ENCODE measurements at regions not wholly inside any gene's neighbourhood (a gene's known extent, or its start where the extent isn't known, plus 50 kb on each side); places are given as distances from the start of the nearest gene placed in this dataset.

DNA sequence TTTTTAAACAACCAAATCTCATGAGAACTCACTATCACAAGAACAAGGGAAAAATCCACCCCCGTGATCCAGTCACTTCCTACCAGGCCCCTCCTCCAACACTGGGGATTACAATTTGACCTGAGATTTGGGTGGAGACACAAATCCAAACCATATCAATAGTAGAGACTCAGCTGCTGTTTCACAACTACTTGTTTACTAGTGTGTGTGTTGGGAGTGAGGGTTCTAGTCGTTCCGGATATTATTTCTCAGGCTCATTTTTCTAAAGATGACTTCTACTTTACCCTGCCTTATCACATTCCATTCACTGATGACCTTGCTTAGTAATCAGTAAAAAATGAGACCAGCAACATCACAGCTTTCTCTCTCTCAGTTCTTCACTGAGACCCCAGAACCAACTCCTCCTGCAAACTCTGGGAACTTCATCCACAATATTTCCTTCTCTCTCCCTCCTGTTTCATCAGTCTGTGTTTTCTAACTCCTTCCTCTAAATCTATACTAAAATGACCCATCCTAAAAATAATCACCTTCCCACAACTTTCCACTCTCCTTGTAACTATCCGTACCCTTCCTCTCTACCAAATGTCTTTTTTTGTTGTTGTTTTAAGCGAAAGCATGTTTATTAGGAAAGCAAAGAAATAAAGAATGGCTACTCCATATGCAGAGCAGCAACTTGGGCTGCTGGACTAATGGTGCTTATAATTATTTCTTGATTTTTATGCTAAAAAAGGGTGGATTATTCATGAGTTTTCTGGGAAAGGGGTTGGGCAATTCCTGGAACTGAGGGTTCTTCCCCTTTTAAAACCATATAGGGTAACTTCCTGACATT, 121.5 kb upstream of the SPRY4 start:
- TF ChIP-seq KMT2A (CRISPR knock-in tag; IDR thresholded peaks at IDR 0.05), result no peak
- TF ChIP-seq ZNF549 (CRISPR knock-in tag; IDR thresholded peaks at IDR 0.05), result no peak
- TF ChIP-seq, protein P1, sequence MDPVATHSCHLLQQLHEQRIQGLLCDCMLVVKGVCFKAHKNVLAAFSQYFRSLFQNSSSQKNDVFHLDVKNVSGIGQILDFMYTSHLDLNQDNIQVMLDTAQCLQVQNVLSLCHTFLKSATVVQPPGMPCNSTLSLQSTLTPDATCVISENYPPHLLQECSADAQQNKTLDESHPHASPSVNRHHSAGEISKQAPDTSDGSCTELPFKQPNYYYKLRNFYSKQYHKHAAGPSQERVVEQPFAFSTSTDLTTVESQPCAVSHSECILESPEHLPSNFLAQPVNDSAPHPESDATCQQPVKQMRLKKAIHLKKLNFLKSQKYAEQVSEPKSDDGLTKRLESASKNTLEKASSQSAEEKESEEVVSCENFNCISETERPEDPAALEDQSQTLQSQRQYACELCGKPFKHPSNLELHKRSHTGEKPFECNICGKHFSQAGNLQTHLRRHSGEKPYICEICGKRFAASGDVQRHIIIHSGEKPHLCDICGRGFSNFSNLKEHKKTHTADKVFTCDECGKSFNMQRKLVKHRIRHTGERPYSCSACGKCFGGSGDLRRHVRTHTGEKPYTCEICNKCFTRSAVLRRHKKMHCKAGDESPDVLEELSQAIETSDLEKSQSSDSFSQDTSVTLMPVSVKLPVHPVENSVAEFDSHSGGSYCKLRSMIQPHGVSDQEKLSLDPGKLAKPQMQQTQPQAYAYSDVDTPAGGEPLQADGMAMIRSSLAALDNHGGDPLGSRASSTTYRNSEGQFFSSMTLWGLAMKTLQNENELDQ (CRISPR knock-in tag; IDR thresholded peaks at IDR 0.05; ENCODE audit: borderline replicate concordance), result no peak
- TF ChIP-seq NCOA2 (CRISPR knock-in tag; IDR thresholded peaks at IDR 0.05), result no peak
- no peak for TF ChIP-seq JUND (CRISPR knock-in tag; IDR thresholded peaks at IDR 0.05)
- TF ChIP-seq, protein P2, sequence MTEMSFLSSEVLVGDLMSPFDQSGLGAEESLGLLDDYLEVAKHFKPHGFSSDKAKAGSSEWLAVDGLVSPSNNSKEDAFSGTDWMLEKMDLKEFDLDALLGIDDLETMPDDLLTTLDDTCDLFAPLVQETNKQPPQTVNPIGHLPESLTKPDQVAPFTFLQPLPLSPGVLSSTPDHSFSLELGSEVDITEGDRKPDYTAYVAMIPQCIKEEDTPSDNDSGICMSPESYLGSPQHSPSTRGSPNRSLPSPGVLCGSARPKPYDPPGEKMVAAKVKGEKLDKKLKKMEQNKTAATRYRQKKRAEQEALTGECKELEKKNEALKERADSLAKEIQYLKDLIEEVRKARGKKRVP (CRISPR knock-in tag; IDR thresholded peaks at IDR 0.05), result no peak
- TF ChIP-seq ZNF274 (CRISPR knock-in tag; IDR thresholded peaks at IDR 0.05), result no peak
- TF ChIP-seq, protein P3, sequence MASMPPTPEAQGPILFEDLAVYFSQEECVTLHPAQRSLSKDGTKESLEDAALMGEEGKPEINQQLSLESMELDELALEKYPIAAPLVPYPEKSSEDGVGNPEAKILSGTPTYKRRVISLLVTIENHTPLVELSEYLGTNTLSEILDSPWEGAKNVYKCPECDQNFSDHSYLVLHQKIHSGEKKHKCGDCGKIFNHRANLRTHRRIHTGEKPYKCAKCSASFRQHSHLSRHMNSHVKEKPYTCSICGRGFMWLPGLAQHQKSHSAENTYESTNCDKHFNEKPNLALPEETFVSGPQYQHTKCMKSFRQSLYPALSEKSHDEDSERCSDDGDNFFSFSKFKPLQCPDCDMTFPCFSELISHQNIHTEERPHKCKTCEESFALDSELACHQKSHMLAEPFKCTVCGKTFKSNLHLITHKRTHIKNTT (CRISPR knock-in tag; IDR thresholded peaks at IDR 0.05), result no peak
- TF ChIP-seq, protein P4, sequence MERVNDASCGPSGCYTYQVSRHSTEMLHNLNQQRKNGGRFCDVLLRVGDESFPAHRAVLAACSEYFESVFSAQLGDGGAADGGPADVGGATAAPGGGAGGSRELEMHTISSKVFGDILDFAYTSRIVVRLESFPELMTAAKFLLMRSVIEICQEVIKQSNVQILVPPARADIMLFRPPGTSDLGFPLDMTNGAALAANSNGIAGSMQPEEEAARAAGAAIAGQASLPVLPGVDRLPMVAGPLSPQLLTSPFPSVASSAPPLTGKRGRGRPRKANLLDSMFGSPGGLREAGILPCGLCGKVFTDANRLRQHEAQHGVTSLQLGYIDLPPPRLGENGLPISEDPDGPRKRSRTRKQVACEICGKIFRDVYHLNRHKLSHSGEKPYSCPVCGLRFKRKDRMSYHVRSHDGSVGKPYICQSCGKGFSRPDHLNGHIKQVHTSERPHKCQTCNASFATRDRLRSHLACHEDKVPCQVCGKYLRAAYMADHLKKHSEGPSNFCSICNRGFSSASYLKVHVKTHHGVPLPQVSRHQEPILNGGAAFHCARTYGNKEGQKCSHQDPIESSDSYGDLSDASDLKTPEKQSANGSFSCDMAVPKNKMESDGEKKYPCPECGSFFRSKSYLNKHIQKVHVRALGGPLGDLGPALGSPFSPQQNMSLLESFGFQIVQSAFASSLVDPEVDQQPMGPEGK (CRISPR knock-in tag; IDR thresholded peaks at IDR 0.05), result no peak
